Activated CD4-positive, alpha-beta T cell treated with anti-CD3 and anti-CD28 coated beads, Interleukin-2, amount 10 ng/mL, durations not matched to agents 24 days and 14 days (primary cell): ENCODE measurements at regions not wholly inside any gene's neighbourhood (a gene's known extent, or its start where the extent isn't known, plus 50 kb on each side); places are given as distances from the start of the nearest gene placed in this dataset.

ENCODE experiments used
- DNase-seq: peaks from one replicate; pipeline ENCODE4 v3.0.0; 2022
- H3K27ac Mint-ChIP-seq: one replicate; pipeline ENCODE4 v1.8.0; 2022; ENCODE audit warnings: mild to moderate bottlenecking, mixed read lengths
- H3K27me3 Mint-ChIP-seq: one replicate; pipeline ENCODE4 v1.8.0; 2022; ENCODE audit warnings: mixed read lengths
- H3K36me3 Mint-ChIP-seq: one replicate; pipeline ENCODE4 v1.8.0; 2022; ENCODE audit warnings: low read depth, mild to moderate bottlenecking, mixed read lengths
- H3K4me1 Mint-ChIP-seq: one replicate; pipeline ENCODE4 v1.8.0; 2021; ENCODE audit warnings: mixed read lengths
- H3K4me3 Mint-ChIP-seq: one replicate; pipeline ENCODE4 v1.8.0; 2022; ENCODE audit warnings: mild to moderate bottlenecking, moderate library complexity, mixed read lengths
- H3K9me3 Mint-ChIP-seq: one replicate; pipeline ENCODE4 v1.8.0; 2021; ENCODE audit warnings: mixed read lengths
- intact Hi-C: fragments of 100-400 bp; cut with micrococcal nuclease; formaldehyde crosslinking; loops from one replicate; pipeline ENCODE4 v1.15.1; 2023

GRCh38 chr12:88420457-88420856 lies 159.8 kb downstream of the KITLG start:
- H3K27ac Mint-ChIP-seq, result no peak overlapping the region
- no peaks in the 10 kb centered on the region for H3K9me3 Mint-ChIP-seq
- H3K4me1 Mint-ChIP-seq, result no peaks in the 10 kb centered on the region
- H3K4me3 Mint-ChIP-seq, result no peak overlapping the region
- intact Hi-C loops, result no loop called here
- no peaks in the 10 kb centered on the region for H3K36me3 Mint-ChIP-seq
- no peak for DNase-seq
- H3K27me3 Mint-ChIP-seq, result no peaks in the 10 kb centered on the region

- no peak overlapping the region for H3K27ac Mint-ChIP-seq
- no peaks in the 10 kb centered on the region for H3K36me3 Mint-ChIP-seq
- H3K9me3 Mint-ChIP-seq, result no peaks in the 10 kb centered on the region
- intact Hi-C loops, result no loop called here
- no peak for DNase-seq
- no peak overlapping the region for H3K4me3 Mint-ChIP-seq
- H3K27me3 Mint-ChIP-seq, result no peaks in the 10 kb centered on the region
- no peaks in the 10 kb centered on the region for H3K4me1 Mint-ChIP-seq
These were observed 155.2 kb downstream of the KITLG start for GRCh38 chr12:88424791-88425730.

GRCh38 chr12:88428350-88428749 lies 151.9 kb downstream of the KITLG start:
- Mint-ChIP-seq H3K36me3 (no peaks in the 10 kb centered on the region), H3K4me3 (no peak overlapping the region)

GRCh38 chr12:88431246-88431645 lies 149.0 kb downstream of the KITLG start:
- no peaks in the 10 kb centered on the region for H3K27me3 Mint-ChIP-seq
- H3K36me3 Mint-ChIP-seq, result no peaks in the 10 kb centered on the region
- intact Hi-C loops, result no loop called here

More at GRCh38 chr12:88428350-88428749, 151.9 kb downstream of the KITLG start:
- H3K27ac Mint-ChIP-seq, result no peak overlapping the region
- H3K9me3 Mint-ChIP-seq, result no peaks in the 10 kb centered on the region
- DNase-seq, result no peak
- intact Hi-C loops, result no loop called here
- no peaks in the 10 kb centered on the region for H3K27me3 Mint-ChIP-seq
- no peaks in the 10 kb centered on the region for H3K4me1 Mint-ChIP-seq

GRCh38 chr12:88432531-88433490 lies 147.5 kb downstream of the KITLG start:
- Mint-ChIP-seq H3K9me3 (no peaks in the 10 kb centered on the region), H3K36me3 (no peaks in the 10 kb centered on the region), H3K4me3 (no peak overlapping the region), H3K4me1 (no peaks in the 10 kb centered on the region), H3K27ac (no peak overlapping the region), H3K27me3 (no peaks in the 10 kb centered on the region)
- DNase-seq, result no peak
- intact Hi-C loops, result no loop called here

More at GRCh38 chr12:88431246-88431645, 149.0 kb downstream of the KITLG start:
- Mint-ChIP-seq H3K4me3 (no peak overlapping the region), H3K4me1 (no peaks in the 10 kb centered on the region), H3K27ac (no peak overlapping the region), H3K9me3 (no peaks in the 10 kb centered on the region)
- no peak for DNase-seq

GRCh38 chr12:88433997-88434703 lies 146.1 kb downstream of the KITLG start:
- Mint-ChIP-seq H3K27me3 (no peaks in the 10 kb centered on the region), H3K4me1 (no peaks in the 10 kb centered on the region), H3K27ac (no peak overlapping the region), H3K9me3 (peaks cover 4% of the 10 kb centered on the region), H3K36me3 (no peaks in the 10 kb centered on the region), H3K4me3 (no peak overlapping the region)
- no peak for DNase-seq
- intact Hi-C loops, result no loop called here

- Mint-ChIP-seq H3K36me3 (no peaks in the 10 kb centered on the region), H3K4me3 (no peak overlapping the region), H3K27me3 (no peaks in the 10 kb centered on the region), H3K9me3 (peaks cover 4% of the 10 kb centered on the region), H3K27ac (no peak overlapping the region), H3K4me1 (no peaks in the 10 kb centered on the region)
- DNase-seq, result no peak
- intact Hi-C loops, result no loop called here
These were observed 144.8 kb downstream of the KITLG start for GRCh38 chr12:88435334-88436076.

- intact Hi-C loops, result no loop called here
- DNase-seq, result no peak
- Mint-ChIP-seq H3K27ac (no peak overlapping the region), H3K27me3 (no peaks in the 10 kb centered on the region), H3K4me3 (no peak overlapping the region), H3K9me3 (peaks cover 4% of the 10 kb centered on the region), H3K36me3 (no peaks in the 10 kb centered on the region), H3K4me1 (no peaks in the 10 kb centered on the region)
These were observed 143.0 kb downstream of the KITLG start for GRCh38 chr12:88437226-88437625.
